Activated CD8-positive, alpha-beta memory T cell treated with anti-CD3 and anti-CD28 coated beads for 24 hours (primary cell): ENCODE measurements at regions not wholly inside any gene's neighbourhood (a gene's known extent, or its start where the extent isn't known, plus 50 kb on each side); places are given as distances from the start of the nearest gene placed in this dataset.
A peak's percentile ranks its signal among the peaks of the same experiment; 100 is the strongest.

Experiments
- DNase-seq: peaks from one replicate; pipeline ENCODE4 v3.0.0-alpha.2; 2020

DNA sequence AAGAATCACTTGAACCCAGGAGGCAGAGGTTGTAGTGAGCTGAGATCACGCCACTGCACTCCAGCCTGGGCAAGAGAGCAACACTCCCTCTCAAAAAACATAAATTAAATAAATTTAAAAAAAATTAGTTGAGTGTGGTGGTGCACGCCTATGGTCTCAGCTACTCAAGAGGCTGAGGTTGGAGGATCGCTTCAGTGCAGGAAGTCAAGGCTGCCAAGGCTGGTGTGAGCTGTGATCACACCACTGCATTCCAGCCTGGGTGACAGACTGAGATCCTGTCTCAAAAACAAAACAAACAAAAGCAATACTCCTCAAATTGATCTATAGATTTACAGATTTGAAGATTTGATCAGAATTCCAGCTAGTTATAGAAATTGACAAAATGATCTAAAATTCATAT, 92.7 kb upstream of the RESF1 start:
- no peak for DNase-seq

DNA sequence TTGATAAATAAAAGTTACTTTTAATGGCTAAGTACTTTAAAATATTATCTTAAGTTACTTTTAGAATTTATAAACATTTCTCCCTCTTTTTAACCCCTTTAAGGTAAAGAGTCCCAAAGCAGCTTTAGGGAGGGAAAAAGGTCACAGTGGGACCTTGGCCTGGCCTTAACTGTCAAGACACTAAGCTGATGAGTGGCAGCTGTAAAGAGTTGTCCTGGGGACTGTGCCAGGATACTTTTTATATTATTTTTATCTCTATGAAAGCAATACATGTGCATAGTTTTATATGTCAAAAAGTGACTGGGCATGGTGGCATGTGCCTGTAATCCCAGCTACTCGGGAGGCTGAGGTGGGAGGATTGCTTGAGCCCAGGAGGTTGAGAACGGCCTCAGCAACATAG, 94.2 kb upstream of the RESF1 start:
- DNase-seq, result no peak

DNA sequence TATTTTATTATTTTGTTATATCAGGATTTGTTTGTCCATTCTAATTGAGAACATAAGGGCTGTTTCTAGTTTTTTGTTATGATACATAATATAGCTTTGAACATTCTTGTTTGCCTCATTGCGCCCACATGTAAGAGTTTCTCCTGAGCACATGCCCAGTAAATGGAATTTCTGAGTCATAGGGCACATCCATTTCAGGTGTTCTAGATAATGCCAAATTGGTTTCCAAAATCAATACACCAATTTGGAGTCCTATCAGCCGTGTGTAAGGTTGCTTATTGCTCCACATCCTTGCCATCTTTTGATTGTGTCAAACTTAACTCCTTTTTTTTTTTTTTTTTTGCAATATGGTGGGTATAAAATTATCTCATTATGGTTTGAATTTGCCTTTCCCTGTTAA, 97.9 kb upstream of the RESF1 start:
- DNase-seq, result no peak

DNA sequence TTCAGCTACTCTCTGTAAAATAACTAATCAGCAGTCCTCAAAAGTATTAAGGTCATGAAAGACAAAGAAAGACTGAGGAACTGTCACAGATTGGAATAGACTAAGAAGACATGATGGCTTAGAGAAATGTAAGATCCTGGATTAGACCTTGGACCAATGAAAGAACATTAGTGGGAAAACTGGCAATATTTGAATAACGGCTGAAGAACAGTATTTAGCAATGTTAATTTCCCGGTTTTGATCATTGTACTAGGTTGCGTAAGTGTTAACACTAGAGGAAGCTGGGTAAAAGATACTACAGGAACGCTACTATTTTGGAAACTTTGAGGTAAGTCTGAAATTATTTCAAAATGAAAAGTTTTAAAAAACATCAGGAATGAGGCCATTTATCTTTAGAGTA, 98.8 kb upstream of the RESF1 start:
- DNase-seq, result no peak

DNA sequence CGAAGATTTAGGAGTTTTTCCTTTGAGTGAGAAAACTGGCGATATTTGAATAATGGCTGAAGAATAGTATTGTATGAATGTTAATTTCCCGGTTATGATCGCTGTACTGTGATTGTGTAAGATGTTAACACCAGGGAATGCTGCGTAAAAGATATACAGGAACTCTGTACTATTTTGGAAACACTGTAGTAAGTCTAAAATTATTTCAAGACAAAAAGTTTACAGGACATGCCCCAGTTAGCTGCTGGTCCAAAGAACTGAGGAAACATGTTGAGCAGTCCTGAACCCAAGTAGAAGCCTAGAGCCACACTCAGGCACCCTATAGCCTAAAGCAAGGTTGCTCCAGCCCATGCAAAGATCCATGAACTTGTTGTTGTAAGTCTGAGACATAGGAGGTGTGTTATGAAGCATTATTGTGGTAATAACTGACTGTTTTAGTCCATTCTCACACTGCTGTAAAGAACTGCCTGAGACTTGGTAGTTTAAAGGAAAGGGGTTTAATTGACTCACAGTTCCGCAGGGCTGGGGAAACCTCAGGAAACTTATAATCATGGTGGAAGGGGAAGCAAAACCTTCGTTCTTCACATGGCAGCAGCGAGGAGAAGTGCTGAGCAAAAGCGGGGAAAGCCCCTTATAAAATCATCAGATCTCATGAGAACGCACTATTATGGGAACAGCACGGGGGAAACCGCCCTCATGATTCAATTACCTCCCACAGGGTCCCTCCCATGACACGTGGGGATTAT, 99.8 kb upstream of the RESF1 start:
- no peak for DNase-seq

GRCh38 chr12:31855427-31855826, 103.8 kb upstream of the RESF1 start:
- no peak for DNase-seq

DNA sequence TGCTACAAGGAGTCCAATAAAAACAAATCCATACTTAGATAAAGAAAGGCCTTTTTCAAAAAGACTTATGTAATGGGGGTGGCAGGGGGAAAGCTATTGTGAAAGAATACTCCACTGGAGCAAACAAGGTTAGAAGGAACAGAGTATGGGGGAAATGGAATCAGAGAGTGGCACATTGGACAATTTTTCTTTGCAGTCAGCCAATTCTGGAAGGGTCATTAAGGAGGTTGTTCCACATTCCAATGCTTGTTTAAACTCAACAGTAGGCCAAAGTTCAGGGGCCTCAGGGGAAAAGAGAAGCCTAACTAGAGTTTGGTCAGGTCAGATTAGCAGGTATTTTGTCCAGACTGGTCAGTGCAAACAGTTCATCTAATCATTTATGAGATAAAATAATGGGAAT, 105.2 kb upstream of the RESF1 start:
- no peak for DNase-seq

DNA sequence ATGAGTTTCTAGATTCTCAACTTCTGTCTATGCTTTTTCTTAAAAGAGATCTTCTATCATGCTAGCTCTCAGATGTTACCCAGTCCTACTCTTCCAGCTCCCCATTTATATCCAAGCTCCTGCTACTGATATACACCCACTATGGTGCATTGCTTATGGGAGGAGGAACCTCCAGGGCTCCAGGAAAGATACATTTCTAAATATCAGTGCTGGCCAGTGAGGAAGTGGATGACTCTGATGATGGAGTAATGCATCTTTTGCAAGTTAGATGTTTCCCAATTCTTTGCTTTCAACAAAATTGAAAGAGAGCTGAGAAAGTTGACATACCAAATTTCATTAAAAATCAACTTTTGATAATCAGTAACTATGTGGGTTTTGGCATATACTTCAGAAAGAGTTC, 105.7 kb upstream of the RESF1 start:
- DNase-seq, result no peak

DNA sequence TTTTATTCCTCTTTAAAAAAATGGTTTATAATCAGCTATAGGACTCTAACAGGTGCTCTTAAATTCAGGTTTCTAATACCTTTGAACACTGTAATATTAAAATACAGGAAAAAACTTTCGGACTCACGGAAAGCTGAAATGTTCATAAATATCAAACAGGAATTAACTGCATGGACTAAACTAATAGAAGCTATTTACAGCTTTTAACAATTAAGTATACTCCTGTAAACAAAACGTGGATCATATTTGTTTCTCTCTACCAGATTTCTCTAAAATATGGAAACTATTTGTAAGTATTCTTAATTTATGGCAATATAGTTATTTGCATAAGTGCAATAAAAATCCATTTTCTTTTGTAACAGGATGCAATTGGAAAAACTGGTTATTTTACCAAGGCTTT, 108.9 kb upstream of the RESF1 start:
- DNase-seq, result no peak

DNA sequence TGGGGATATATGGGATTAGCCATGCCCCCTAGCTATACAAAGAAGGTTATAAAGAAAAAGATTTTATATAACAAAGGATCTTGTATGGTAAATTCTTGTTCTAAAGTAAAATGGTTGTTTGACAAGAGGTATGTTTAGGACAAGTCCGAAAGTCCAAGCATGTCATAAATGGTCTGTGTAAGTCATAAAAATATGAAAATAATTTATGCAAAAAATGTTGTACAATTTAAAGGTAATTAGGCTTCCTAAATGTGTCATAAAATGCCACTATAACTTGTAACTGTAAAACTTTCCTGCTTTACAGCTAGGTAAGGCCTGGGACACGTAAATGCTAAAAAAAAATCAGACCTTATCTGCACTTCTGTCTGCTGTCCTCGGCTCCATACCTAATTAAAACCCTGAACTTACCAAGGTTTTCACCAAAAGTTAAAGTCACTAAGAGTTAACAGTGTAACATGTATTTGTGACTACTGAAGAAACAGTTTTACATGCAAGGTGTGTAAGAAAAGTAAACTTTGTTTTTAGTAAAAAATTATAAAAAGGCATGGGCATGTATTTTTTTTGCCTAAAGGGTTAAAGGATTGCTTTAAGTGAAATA, 110.0 kb upstream of the RESF1 start:
- DNase-seq, result no peak

DNA sequence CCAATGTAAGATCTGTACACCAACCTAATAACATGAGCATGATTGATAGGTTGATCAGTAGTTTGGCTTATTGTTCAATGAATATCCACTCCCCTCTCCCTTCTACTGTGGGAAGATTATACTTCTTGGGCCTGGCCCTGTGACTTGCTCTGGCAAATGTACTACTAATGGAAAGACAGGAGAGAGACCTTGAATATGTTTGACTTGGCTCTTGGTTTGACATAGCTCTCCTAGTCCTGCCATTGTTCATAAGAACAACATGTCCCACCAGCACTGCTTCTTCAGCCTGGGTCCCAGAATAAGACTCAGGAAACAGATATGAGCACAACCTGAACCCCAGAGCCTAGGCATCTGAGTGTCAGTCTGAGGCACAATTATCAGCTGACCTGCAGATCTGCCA, 112.8 kb upstream of the RESF1 start:
- no peak for DNase-seq

- DNase-seq, result no peak
Measured at GRCh38 chr12:31845613-31846322, 113.4 kb upstream of the RESF1 start.

DNA sequence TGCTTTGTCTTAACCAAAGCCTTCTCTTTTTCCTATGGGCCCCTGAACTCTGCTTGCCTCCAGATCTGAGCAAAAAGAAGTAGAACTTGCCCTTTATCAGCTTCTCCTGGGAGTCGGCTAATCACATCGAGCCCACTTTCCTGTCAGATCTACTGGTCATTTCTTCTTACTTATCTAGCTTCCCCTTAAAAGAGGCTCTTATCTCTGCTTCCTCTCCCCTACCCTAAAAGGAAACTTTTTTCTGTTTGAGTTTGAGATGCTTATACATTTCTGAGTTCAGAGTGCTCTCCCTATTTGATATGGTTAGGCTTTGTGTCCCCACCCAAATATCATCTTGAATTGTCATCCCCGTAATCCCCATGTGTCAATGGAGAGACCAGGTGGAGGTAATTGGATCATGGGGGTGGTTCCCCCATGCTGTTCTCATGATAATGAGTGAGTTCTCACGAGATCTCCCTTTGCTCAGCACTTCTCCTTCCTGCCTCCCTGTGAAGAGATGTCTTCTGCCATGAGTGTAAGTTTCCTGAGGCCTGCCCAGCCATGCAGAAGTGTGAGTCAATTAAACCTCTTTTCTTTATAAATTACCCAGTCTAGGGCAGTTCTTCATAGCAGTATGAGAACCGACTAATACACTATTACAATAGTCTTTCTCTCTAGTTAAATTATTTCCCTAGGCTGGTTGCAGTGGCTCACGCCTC, 114.7 kb upstream of the AMN1 start:
- no peak for DNase-seq

GRCh38 chr12:31837913-31838312, 109.1 kb upstream of the AMN1 start:
- no peak for DNase-seq

DNA sequence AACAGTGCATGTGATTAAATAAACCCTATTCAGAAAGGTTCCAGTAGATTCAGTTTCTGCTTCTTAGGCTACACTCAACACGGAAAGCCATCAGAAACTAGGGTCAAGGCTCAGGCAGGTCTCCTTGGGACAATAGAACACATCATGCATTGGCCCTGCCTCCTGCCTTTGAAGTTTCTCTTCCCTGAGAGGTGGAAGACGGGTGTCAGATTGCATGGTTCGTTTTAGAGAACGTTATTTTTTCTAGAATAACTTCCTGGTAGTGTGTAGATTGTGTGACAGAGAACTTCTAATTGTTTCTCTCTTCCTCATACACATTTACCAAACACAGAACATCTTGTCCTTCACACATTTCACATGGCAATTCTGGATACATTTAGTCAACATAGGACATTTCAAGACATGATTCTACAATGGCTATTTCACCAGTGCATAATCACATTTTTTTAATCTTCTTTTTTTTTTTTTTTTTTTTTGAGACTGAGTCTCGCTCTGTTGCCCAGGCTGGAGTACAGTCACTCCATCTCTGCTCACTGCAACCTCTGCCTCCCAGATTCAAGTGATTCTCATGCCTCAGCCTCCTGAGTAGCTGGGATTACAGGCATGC, 106.6 kb upstream of the AMN1 start:
- no peak for DNase-seq

- DNase-seq, result no peak
Measured at GRCh38 chr12:31834150-31834549, 105.3 kb upstream of the AMN1 start.

DNA sequence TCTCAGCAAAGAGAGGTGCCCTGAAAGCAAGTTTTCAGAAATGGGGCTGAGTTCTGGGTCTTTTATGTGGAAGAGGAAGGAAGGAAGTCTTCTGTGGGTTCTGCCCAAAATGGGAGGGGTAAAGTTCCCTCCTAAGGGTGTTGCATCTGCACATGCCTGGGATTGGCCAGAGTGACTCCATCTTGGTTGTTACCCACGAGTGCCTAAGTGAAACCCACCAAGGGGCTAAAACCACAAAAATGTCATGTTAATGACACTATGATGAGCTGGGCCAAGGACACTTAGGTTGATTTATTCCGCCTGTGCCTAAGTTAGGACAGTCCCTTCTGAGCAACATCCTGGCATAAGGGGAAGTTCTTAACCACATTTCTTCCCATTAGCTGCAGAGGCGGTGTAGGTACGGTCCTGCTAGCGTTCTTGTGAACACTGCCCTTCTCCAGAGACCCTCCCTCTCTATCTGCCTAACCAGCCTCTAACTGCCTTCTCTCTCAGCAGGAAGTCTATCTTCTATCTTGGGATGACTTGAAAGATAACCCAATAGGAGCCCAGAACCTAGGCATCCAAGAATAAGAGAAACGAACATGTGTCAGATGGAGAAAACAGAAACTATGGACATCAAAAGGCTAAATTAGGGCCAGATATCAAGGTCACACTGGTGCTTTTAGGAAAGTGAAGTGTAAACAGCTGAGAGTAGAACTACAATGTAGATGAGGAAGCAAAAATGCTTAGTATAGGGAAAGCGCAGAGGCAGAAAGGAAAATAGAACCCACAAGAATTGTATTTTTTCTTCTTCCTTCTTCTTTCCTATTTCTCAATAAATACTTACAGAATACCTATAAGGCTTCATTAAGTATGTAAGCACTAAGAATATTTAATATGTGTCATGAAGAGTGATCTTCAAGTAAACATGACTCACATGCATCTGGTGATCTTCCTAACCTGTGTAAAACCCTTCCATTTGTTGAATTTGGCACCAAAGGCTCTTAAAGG, 104.2 kb upstream of the AMN1 start:
- peak; percentile 63 for DNase-seq

DNA sequence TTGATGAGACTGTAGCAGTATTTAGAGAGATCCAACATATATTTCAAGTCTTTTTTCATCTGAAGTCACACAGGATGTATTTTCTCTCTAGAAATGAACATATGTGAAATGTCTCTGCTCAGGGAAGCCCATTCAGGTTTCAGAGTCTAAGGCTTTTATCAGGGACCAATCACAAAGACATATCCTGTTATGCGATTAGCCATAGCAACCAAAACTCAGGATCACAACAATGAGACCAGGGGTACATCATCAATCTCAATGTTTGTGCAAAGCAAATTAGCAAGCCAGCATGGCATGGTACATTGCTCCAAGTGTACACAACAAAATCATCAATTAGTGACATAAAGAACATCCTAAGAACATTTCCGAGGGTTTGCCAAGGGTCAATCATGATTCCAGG, 99.2 kb upstream of the AMN1 start:
- DNase-seq, result no peak

DNA sequence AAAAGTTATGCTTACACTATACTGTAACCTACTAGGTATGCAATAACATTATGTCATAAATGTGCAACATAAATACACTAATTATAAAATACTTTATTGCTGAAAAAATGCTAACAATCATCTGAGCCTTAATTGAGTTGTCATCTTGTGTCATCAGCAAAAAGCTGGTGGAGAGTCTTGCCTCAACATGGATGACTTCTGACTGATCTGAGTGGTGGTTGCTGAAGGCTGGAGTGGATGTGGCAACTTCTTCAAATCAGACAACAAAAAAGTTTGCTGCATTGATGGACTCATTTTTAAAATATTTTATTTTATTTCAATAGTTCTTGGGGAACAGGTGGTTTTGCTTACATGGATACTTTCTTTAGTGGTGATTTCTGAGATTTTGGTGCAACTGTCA, 93.9 kb upstream of the AMN1 start:
- DNase-seq, result no peak

DNA sequence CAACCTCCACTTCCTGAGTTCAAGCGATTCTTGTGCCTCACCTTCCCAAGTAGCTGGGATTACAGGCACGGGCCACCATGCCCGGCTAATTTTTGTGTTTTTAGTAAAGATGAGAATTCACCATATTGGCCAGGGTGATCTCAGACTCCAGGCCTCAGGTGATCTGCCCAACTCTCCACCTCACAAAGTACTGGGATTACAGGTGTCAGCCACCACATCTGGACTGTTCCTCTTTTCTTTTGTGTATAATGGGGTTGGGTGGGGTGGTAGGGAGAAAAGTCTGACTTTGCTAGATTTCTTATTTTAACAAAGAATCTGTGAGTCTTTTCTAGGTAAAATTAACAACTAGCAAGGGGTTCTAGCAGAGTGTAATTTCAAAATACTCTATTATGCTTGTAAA, 92.7 kb upstream of the AMN1 start:
- no peak for DNase-seq

DNA sequence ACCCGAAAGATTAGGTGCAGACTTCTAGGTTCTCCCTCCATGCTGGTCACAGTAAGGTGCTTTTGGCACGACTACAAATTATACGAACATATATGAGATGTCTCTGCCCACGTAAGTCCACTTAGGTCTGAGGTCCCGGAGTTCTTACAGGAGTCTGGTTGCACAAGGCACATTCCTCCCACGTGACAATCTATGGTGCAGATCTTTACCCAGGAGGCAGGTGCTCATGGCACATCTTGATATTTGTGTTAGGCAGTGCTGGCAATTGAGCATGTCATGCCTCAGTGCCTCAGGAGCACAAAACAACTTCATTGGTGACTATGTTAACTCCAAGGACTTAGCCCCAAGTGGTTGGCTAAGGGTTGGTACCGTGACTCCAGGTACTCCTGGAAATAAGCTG, 92.0 kb upstream of the AMN1 start:
- DNase-seq, result no peak

- DNase-seq, result no peak
Measured at GRCh38 chr12:31819427-31819826, 90.6 kb upstream of the AMN1 start.
